EH (cell line): ENCODE measurements at regions not wholly inside any gene's neighbourhood (a gene's known extent, or its start where the extent isn't known, plus 50 kb on each side); places are given as distances from the start of the nearest gene placed in this dataset.
A peak's percentile ranks its signal among the peaks of the same experiment; 100 is the strongest.

ENCODE experiments used
- DNase-seq: peaks from one replicate; pipeline ENCODE4 v3.0.0-alpha.2; 2015; ENCODE audit warnings: low read depth

GRCh38 chr10:90413196-90413595, 444.6 kb downstream of the HTR7 start:
- DNase-seq, result peak; percentile 54

DNA sequence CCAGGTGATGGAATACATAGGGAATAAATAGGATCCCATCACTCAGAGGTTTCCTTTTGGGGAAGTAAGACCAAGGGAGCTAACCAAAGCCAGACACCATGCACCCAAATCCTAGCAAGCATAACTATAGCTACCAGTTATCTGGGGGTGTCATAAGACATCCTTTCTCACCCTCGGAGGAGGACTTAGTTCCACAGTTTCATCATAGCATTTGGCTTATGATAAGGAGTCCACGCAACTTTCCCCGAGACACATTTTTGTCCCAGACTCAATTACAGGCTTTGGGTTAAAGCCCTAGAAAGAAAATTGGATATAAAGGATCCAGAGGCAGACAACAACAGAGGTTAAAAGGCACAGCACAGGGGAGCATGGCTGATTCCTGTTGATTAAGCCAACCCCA, 442.9 kb downstream of the HTR7 start:
- no peak for DNase-seq

GRCh38 chr10:90417029-90417428, 440.8 kb downstream of the HTR7 start:
- DNase-seq, result peak; percentile 80

- no peak for DNase-seq
Measured at GRCh38 chr10:90417476-90418210, 440.2 kb downstream of the HTR7 start.

DNA sequence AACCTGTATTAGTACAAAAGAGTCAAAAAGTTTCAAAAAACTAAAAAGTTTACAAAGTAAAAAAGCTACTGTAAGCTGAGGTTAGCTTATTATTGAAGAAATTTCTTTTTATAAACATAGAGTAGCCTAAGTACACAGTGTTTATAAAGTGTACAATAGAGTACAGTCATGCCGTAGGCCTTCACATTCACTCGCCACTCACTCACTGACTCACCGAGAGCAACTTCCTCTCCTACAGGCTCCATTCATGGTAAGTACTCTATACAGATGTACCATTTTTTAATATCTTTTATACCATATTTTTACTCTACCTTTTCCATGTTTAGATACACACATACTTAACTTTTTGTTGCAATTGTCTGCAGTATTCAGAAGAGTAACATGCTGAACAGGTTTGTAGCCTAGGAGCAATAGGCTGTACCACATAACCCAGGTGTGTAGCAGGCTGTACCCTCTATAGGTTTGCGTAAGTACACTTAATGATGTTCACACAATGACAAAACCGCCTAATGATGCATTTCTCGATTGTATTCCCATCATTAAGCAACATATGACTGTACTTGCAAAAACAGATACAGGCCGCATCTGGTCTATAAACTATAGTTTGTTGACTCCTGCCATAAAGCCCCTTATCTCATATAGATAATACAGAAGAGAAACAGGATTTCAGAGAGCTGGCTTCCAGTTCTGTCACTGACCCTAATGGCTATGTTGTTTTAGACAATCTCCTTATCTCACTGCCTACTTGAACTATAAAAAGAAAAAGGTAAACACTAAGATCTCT, 438.8 kb downstream of the HTR7 start:
- DNase-seq, result peak; percentile 89

- DNase-seq, result no peak
Measured at GRCh38 chr10:90420637-90421318, 437.1 kb downstream of the HTR7 start.

GRCh38 chr10:90421874-90422273, 436.0 kb downstream of the HTR7 start:
- no peak for DNase-seq

- DNase-seq, result peak; percentile 59
Measured at GRCh38 chr10:90424730-90425129, 433.1 kb downstream of the HTR7 start.

- no peak for DNase-seq
Measured at GRCh38 chr10:90430186-90430585, 427.7 kb downstream of the HTR7 start.

GRCh38 chr10:90432866-90433265, 425.0 kb downstream of the HTR7 start:
- no peak for DNase-seq

- no peak for DNase-seq
Measured at GRCh38 chr10:90435296-90435695, 422.5 kb downstream of the HTR7 start.

- no peak for DNase-seq
Measured at GRCh38 chr10:90437452-90437851, 420.4 kb downstream of the HTR7 start.

DNA sequence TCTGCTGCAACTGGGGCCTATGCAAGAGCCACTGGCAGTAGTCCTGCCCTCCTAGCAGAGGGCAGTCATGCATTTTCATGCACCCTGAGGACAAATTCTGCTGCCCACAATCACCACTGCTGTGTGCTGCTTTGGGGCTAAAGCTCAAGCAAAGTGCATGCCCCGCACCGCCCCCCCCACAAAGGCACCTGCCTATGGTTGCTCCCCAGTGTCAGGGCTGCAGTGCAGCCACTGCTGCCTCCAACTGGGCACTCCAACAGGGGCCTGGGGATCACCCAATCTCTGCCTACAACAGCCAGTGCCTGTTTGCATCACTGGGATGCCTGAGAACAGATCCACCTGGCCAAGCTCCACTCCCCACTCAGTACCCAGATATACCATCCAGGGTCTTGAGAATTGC, 417.0 kb downstream of the HTR7 start:
- DNase-seq, result no peak

DNA sequence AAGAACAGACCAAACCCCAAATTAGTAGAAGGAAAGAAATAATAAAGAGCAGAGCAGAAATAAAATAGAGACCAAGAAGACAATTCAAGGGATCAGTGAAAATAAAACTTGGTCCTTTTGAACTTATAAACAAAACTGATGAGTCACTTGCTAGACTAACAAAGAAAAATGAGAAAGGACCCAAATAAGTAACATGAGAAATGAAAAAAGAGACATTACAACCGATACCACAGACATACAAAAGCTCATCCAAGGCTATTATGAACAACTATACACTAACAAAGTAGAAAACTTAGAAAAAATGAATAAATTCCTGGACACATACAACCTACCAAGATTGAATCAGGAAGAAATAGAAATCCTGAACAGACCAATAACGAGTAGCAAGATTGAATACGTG, 414.5 kb downstream of the HTR7 start:
- DNase-seq, result no peak

- peak; percentile 15 for DNase-seq
Measured at GRCh38 chr10:90447831-90448230, 410.0 kb downstream of the HTR7 start.

DNA sequence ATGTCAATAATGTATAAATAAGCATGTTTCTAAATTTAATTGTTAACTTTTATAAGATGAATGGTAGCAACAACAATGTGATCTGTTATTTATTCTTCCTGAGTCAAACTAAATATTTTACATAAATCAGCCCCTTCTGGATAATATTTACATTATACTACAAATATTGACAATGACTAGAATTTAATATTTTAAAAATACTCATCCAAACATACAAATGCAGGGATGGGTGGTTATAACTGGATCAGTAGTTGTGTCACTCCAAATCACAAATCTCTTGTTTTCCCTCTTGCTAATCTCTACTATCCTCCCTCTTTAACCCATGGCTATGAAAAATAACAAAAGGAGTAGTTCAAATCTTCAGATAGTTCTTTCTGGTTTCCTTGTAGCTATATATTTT, 407.0 kb downstream of the HTR7 start:
- DNase-seq, result no peak

- DNase-seq, result peak; percentile 29
Measured at GRCh38 chr10:90451283-90451682, 406.6 kb downstream of the HTR7 start.

GRCh38 chr10:90458054-90458453, 399.8 kb downstream of the HTR7 start:
- DNase-seq, result no peak

GRCh38 chr10:90458571-90458970, 399.3 kb downstream of the HTR7 start:
- DNase-seq, result no peak

DNA sequence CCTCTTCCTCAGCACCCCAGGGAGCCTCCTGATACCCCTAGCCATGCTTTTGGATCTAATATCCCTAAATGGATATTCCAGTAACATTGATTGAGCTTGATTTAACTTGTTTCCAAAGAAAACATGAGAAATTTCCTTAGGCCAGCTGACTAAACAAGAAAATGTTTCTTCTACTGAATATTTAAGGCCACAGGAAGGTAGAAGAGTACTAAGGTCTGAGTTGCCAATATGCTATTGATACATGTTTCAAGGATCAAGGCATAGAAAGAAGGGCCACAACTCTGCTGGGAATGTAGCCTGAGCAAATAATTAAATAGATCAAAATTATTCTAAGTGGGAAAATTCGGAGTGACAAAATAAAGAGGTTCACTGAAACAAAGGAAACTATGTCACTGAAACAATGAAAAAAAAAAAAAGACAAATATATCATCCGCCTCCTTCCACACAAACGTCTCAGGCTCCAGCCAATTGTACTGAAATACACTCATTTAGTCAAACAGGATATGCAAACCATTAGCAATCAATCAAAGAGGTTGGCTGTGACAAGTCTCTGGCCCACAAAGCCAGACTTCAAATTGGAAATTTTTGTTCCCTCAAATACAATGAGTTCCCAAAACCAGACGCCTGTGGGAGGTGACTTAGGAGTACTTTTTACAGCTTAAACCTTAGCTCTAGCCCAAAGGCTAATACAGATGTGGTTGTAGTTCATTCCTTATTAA, 396.2 kb downstream of the HTR7 start:
- no peak for DNase-seq

DNA sequence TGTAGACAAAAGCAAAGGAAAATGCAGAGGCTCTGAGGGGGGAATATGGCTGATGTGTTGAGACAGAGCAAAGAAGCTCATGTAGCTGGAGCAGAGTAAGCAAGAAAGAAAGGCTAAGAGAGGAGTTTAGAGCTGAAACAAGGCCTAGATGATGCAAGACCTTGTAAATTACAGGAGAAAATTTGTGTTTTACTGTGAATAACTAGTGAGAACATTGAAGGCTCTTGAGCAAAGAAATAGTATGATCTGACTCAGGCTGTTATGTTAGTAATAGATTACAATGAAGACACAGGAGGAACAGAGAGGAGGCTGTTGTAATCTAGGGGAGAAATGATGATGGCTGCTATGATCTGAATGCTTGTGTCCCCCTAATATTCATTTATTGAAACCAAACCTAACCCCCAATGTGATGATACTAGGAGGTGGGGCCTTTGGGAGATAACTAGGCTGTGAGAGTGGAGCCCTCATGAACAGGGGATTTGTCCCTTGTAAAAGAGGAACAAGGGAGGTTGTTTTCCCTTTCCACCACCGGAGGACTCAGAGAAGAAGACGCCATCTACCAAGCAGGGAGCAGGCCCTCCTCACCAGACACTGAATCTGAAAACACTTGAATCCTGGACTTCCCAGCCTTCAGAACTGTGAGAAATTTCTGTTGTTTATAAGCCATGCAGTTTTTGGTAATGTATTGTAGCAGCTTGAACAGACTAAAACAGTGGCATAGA, 394.9 kb downstream of the HTR7 start:
- DNase-seq, result peak; percentile 10

DNA sequence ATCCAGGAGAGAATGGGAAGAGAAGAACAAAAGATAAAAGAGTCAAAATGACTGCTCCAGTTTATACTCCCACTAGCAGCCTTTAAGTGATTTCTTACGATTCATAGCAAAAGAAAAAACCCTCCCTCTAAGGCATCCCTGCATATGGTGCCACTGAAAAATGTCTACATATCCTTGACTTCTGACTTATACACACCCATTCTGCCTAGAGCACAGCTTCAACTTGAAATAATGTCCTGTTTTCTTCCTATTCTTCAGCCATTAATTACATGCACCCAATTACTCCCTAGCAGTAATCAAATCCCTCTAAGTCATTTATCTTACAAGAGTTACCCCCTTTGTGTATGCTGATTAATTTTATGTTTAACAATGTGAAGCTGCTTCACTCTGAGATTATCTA, 393.5 kb downstream of the HTR7 start:
- no peak for DNase-seq
